Astrocyte (in vitro differentiated cells and primary cell): ENCODE measurements at regions not wholly inside any gene's neighbourhood (a gene's known extent, or its start where the extent isn't known, plus 50 kb on each side); places are given as distances from the start of the nearest gene placed in this dataset.

Experiments
- DNase-seq: peaks from one replicate; pipeline ENCODE4 v3.0.0-alpha.2; 2010; ENCODE audit warnings: low read depth
- FAIRE-seq: peaks from 2 replicates; lab custom pipeline; 2011; peaks lifted over from hg19 to GRCh38; lab: Jason Lieb, UNC
- H2AFZ ChIP-seq: 2 replicates; pipeline ENCODE4 v1.6.0; 2012; ENCODE audit warnings: low read depth, low read length, inconsistent platforms
- H3K27ac ChIP-seq: 2 replicates; pipeline ENCODE4 v1.5.1; 2011; ENCODE audit warnings: low read depth, low read length, inconsistent platforms
- H3K27me3 ChIP-seq: 2 replicates; pipeline ENCODE4 v1.6.0; 2011; ENCODE audit warnings: low read length, inconsistent platforms; ENCODE audit not compliant: insufficient read depth
- H3K36me3 ChIP-seq: 2 replicates; pipeline ENCODE4 v1.5.1; 2011; ENCODE audit warnings: low read length, inconsistent platforms; ENCODE audit not compliant: insufficient read depth
- H3K4me1 ChIP-seq: 2 replicates; pipeline ENCODE4 v1.5.1; 2011; ENCODE audit warnings: low read length, inconsistent platforms; ENCODE audit not compliant: insufficient read depth
- H3K4me2 ChIP-seq: 2 replicates; pipeline ENCODE4 v1.6.0; 2012; ENCODE audit warnings: low read length, inconsistent platforms
- H3K4me3 ChIP-seq: 2 replicates; pipeline ENCODE4 v1.5.1; 2011; ENCODE audit warnings: low read depth, mild to moderate bottlenecking, low read length, inconsistent platforms; ENCODE audit not compliant: insufficient read depth
- H3K79me2 ChIP-seq: 2 replicates; pipeline ENCODE4 v1.6.0; 2012; ENCODE audit warnings: mild to moderate bottlenecking, low read length, inconsistent platforms; ENCODE audit not compliant: insufficient read depth
- H3K9ac ChIP-seq: 2 replicates; pipeline ENCODE4 v1.6.0; 2012; ENCODE audit warnings: mild to moderate bottlenecking, low read length, inconsistent platforms
- H3K9me3 ChIP-seq: 2 replicates; pipeline ENCODE4 v1.5.1; 2012; ENCODE audit warnings: low read depth, mild to moderate bottlenecking, low read length, inconsistent platforms; ENCODE audit not compliant: insufficient read depth
- H4K20me1 ChIP-seq: 2 replicates; pipeline ENCODE4 v1.6.0; 2012; ENCODE audit warnings: low read length, inconsistent platforms; ENCODE audit not compliant: insufficient read depth
- H3K27ac Mint-ChIP-seq: one replicate; pipeline ENCODE4 v1.8.0; 2021; ENCODE audit warnings: mild to moderate bottlenecking, mixed read lengths; ENCODE audit not compliant: unreplicated experiment
- H3K27me3 Mint-ChIP-seq: one replicate; pipeline ENCODE4 v1.8.0; 2021; ENCODE audit warnings: low read depth, mixed read lengths; ENCODE audit not compliant: unreplicated experiment
- H3K36me3 Mint-ChIP-seq: one replicate; pipeline ENCODE4 v1.8.0; 2021; ENCODE audit warnings: low read depth, mixed read lengths; ENCODE audit not compliant: unreplicated experiment
- H3K4me1 Mint-ChIP-seq: one replicate; pipeline ENCODE4 v1.8.0; 2021; ENCODE audit warnings: low read depth, mixed read lengths; ENCODE audit not compliant: unreplicated experiment
- H3K4me3 Mint-ChIP-seq: one replicate; pipeline ENCODE4 v1.8.0; 2021; ENCODE audit warnings: mild to moderate bottlenecking, moderate library complexity, mixed read lengths; ENCODE audit not compliant: unreplicated experiment
- H3K9me3 Mint-ChIP-seq: one replicate; pipeline ENCODE4 v1.8.0; 2021; ENCODE audit warnings: mild to moderate bottlenecking, mixed read lengths; ENCODE audit not compliant: unreplicated experiment
- EZH2 ChIP-seq: IDR thresholded peaks from 2 replicates; pipeline ENCODE4 v1.6.1; 2012; ENCODE audit warnings: mild to moderate bottlenecking, low read length, inconsistent platforms; ENCODE audit not compliant: insufficient read depth
- TF ChIP-seq, protein P1 (sequence below): IDR thresholded peaks from 2 replicates; pipeline ENCODE4 v1.5.1; 2011; ENCODE audit warnings: low read depth, mild to moderate bottlenecking, inconsistent platforms, low read length, moderate library complexity; ENCODE audit not compliant: insufficient read depth

- H3K4me1 Mint-ChIP-seq, result peaks cover 2% of the 10 kb centered on the region
- H3K4me3 ChIP-seq, result no peak overlapping the region
- peaks cover 5% of the 10 kb centered on the region for H3K9me3 Mint-ChIP-seq
- no peaks in the 10 kb centered on the region for H3K36me3 ChIP-seq
- H3K27ac Mint-ChIP-seq, result no peak overlapping the region
- H4K20me1 ChIP-seq, result no peaks in the 10 kb centered on the region
- H3K27me3 ChIP-seq, result peaks cover 9% of the 10 kb centered on the region
- TF ChIP-seq EZH2, result no peak
- TF ChIP-seq, protein P1, sequence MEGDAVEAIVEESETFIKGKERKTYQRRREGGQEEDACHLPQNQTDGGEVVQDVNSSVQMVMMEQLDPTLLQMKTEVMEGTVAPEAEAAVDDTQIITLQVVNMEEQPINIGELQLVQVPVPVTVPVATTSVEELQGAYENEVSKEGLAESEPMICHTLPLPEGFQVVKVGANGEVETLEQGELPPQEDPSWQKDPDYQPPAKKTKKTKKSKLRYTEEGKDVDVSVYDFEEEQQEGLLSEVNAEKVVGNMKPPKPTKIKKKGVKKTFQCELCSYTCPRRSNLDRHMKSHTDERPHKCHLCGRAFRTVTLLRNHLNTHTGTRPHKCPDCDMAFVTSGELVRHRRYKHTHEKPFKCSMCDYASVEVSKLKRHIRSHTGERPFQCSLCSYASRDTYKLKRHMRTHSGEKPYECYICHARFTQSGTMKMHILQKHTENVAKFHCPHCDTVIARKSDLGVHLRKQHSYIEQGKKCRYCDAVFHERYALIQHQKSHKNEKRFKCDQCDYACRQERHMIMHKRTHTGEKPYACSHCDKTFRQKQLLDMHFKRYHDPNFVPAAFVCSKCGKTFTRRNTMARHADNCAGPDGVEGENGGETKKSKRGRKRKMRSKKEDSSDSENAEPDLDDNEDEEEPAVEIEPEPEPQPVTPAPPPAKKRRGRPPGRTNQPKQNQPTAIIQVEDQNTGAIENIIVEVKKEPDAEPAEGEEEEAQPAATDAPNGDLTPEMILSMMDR, result no peak
- no peak overlapping the region for H3K27ac ChIP-seq
- H3K4me1 ChIP-seq, result peaks cover 4% of the 10 kb centered on the region
- peaks cover 18% of the 10 kb centered on the region for H3K27me3 Mint-ChIP-seq
- no peak overlapping the region for H2AFZ ChIP-seq
- FAIRE-seq (no peak), DNase-seq (no peak)
- no peak overlapping the region for H3K4me3 Mint-ChIP-seq
- H3K36me3 Mint-ChIP-seq, result no peaks in the 10 kb centered on the region
- no peaks in the 10 kb centered on the region for H3K9me3 ChIP-seq
- no peak overlapping the region for H3K4me2 ChIP-seq
- H3K79me2 ChIP-seq, result no peaks in the 10 kb centered on the region
- no peak overlapping the region for H3K9ac ChIP-seq
These were observed 65.8 kb downstream of the ZIC5 start for GRCh38 chr13:99905814-99906213.

DNA sequence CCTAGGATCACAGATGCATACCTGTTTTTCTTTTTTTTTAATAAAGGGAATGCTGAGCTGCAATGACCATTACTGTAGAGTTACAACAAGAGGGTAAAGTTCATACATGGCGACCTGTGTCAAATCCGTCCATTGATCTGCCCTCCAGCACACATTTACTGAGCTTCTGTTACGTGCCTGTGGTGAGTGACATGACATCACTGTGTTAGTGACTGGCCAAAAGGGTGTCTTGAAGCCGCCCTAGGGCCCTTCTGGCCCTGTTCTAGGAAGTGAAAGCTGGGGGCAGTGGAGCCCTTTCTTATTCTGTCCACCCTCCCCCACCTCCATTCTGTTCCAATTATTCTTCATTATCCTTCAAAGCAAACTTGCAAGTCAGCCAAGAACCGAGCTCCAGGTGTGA lies 66.3 kb downstream of the ZIC5 start:
- Histone ChIP-seq H3K9me3 (no peaks in the 10 kb centered on the region), H3K27ac (no peak overlapping the region), H3K9ac (no peak overlapping the region), H3K27me3 (peaks cover 11% of the 10 kb centered on the region), H2AFZ (no peak overlapping the region), H3K4me3 (no peak overlapping the region), H3K4me1 (peaks cover 4% of the 10 kb centered on the region), H3K79me2 (no peaks in the 10 kb centered on the region), H3K36me3 (no peaks in the 10 kb centered on the region), H4K20me1 (no peaks in the 10 kb centered on the region), H3K4me2 (no peak overlapping the region)
- Mint-ChIP-seq H3K27me3 (peaks cover 20% of the 10 kb centered on the region), H3K9me3 (peaks cover 5% of the 10 kb centered on the region), H3K4me3 (no peak overlapping the region), H3K27ac (no peak overlapping the region), H3K4me1 (peaks cover 2% of the 10 kb centered on the region), H3K36me3 (no peaks in the 10 kb centered on the region)
- TF ChIP-seq EZH2, result no peak
- TF ChIP-seq, protein P1, result no peak
- FAIRE-seq (no peak), DNase-seq (no peak)

DNA sequence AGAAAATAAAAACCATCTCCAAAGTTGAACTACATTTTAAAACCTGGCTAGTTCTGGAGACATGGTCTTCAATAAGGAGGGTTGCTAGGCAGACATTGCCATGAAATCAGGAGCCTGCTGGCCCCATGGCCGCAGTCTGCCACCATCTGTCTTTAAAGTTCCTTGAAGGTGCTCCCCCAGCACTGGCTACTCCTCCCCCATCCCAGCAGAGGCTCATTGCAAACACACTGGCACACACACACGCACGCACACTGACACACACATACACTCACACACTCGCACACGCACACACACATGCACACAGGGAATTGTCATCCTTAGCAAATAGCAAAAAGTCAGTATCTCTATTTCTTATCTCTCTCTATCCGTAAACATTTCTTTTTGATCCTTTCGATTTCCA lies 68.4 kb downstream of the ZIC5 start:
- DNase-seq (no peak), FAIRE-seq (no peak)
- Histone ChIP-seq H3K79me2 (no peaks in the 10 kb centered on the region), H3K4me2 (no peak overlapping the region), H3K36me3 (no peaks in the 10 kb centered on the region), H3K4me3 (no peak overlapping the region), H2AFZ (no peak overlapping the region), H3K9me3 (no peaks in the 10 kb centered on the region), H4K20me1 (no peaks in the 10 kb centered on the region), H3K9ac (no peak overlapping the region), H3K4me1 (no peaks in the 10 kb centered on the region), H3K27ac (no peak overlapping the region), H3K27me3 (peaks cover 13% of the 10 kb centered on the region)
- no peak for TF ChIP-seq EZH2
- TF ChIP-seq, protein P1, result no peak
- Mint-ChIP-seq H3K27ac (no peak overlapping the region), H3K36me3 (no peaks in the 10 kb centered on the region), H3K9me3 (no peaks in the 10 kb centered on the region), H3K4me3 (no peak overlapping the region), H3K4me1 (peaks cover under 1% of the 10 kb centered on the region), H3K27me3 (peaks cover 25% of the 10 kb centered on the region)
